DMS153 treated with DMSO at 0.1 percent for 48 hours (cell line): ENCODE measurements at regions not wholly inside any gene's neighbourhood (a gene's known extent, or its start where the extent isn't known, plus 50 kb on each side); places are given as distances from the start of the nearest gene placed in this dataset.
"Not testable (repeated sequence)": the region's sequence is repeated elsewhere in the genome, so short reads cannot be mapped to it uniquely, and the experiment has no call there.

Experiments
- DNase-seq: peaks from one replicate; lab custom pipeline; 2025; ENCODE audit not compliant: unreplicated experiment; lab: John Stamatoyannopoulos, UW

GRCh38 chr13:73815796-73816195 is 318.4 kb downstream of the KLF12 start:
- DNase-seq = no peak

GRCh38 chr13:73810647-73811046 is 323.6 kb downstream of the KLF12 start:
- no peak for DNase-seq

GRCh38 chr13:73809561-73809960 is 324.6 kb downstream of the KLF12 start:
- no peak for DNase-seq

- DNase-seq = no peak
Observed at GRCh38 chr13:73808318-73808717, 325.9 kb downstream of the KLF12 start.

- DNase-seq = not testable (repeated sequence)
Observed at GRCh38 chr13:73805326-73805958, 328.8 kb downstream of the KLF12 start.

GRCh38 chr13:73803997-73804396 is 330.2 kb downstream of the KLF12 start:
- no peak for DNase-seq

GRCh38 chr13:73800011-73800410 is 334.2 kb downstream of the KLF12 start:
- DNase-seq = no peak

GRCh38 chr13:73794755-73795154 is 339.4 kb downstream of the KLF12 start:
- no peak for DNase-seq

GRCh38 chr13:73793361-73793760 is 340.8 kb downstream of the KLF12 start:
- no peak for DNase-seq

- DNase-seq = no peak
Observed at GRCh38 chr13:73792796-73793195, 341.4 kb downstream of the KLF12 start.

GRCh38 chr13:73782450-73783449 is 351.5 kb downstream of the KLF12 start:
- DNase-seq = peak; percentile 15

GRCh38 chr13:73781384-73781783 is 352.8 kb downstream of the KLF12 start:
- DNase-seq = no peak

- DNase-seq = no peak
Observed at GRCh38 chr13:73779881-73780280, 354.3 kb downstream of the KLF12 start.

- no peak for DNase-seq
Observed at GRCh38 chr13:73778242-73778864, 355.9 kb downstream of the KLF12 start.

- no peak for DNase-seq
Observed at GRCh38 chr13:73777134-73777533, 357.1 kb downstream of the KLF12 start.

- no peak for DNase-seq
Observed at GRCh38 chr13:73776151-73776785, 357.9 kb downstream of the KLF12 start.

GRCh38 chr13:73773168-73773549 is 361.0 kb downstream of the KLF12 start:
- DNase-seq = no peak

- DNase-seq = no peak
Observed at GRCh38 chr13:73772449-73773167, 361.6 kb downstream of the KLF12 start.

- DNase-seq = no peak
Observed at GRCh38 chr13:73767747-73768315, 366.4 kb downstream of the KLF12 start.

- peak; percentile 19 for DNase-seq
Observed at GRCh38 chr13:73767191-73767741, 366.9 kb downstream of the KLF12 start.
